ENCODE measurements at regions not wholly inside any gene's neighbourhood (a gene's known extent, or its start where the extent isn't known, plus 50 kb on each side); places are given as distances from the start of the nearest gene placed in this dataset.

DNA sequence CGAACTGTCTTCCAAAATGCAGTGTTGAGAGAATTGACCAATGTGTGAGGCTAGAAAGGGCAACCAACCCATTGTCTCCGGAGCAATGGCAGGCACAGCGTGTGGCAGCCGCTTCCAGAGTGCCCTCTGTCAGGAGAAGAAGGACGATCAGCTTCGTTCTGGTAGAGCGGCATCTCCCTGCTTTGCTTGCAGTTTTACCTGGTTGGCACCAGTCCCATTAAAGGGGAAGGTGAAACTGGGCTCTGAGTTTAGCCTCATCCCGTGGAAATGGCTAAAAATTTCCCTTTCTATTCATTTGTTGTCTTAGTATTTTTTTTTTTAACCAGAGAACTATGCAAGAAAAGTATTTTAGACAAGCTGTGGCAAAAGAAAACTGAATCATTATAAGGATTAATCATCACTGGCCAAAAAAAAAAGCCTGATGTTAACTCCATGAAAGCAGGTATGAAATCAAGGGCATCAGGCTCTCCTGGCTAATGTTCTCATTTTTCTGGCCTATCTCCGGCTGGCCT is 81.5 kb upstream of the SLC7A1 start (continued):
- TF ChIP-seq, protein P1, sequence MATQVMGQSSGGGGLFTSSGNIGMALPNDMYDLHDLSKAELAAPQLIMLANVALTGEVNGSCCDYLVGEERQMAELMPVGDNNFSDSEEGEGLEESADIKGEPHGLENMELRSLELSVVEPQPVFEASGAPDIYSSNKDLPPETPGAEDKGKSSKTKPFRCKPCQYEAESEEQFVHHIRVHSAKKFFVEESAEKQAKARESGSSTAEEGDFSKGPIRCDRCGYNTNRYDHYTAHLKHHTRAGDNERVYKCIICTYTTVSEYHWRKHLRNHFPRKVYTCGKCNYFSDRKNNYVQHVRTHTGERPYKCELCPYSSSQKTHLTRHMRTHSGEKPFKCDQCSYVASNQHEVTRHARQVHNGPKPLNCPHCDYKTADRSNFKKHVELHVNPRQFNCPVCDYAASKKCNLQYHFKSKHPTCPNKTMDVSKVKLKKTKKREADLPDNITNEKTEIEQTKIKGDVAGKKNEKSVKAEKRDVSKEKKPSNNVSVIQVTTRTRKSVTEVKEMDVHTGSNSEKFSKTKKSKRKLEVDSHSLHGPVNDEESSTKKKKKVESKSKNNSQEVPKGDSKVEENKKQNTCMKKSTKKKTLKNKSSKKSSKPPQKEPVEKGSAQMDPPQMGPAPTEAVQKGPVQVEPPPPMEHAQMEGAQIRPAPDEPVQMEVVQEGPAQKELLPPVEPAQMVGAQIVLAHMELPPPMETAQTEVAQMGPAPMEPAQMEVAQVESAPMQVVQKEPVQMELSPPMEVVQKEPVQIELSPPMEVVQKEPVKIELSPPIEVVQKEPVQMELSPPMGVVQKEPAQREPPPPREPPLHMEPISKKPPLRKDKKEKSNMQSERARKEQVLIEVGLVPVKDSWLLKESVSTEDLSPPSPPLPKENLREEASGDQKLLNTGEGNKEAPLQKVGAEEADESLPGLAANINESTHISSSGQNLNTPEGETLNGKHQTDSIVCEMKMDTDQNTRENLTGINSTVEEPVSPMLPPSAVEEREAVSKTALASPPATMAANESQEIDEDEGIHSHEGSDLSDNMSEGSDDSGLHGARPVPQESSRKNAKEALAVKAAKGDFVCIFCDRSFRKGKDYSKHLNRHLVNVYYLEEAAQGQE (IDR thresholded peaks at IDR 0.05), result no peak
- no peak for TF ChIP-seq HNF4G (IDR thresholded peaks at IDR 0.05)
- TF ChIP-seq, protein P2, sequence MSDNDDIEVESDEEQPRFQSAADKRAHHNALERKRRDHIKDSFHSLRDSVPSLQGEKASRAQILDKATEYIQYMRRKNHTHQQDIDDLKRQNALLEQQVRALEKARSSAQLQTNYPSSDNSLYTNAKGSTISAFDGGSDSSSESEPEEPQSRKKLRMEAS (IDR thresholded peaks at IDR 0.05), result no peak

DNA sequence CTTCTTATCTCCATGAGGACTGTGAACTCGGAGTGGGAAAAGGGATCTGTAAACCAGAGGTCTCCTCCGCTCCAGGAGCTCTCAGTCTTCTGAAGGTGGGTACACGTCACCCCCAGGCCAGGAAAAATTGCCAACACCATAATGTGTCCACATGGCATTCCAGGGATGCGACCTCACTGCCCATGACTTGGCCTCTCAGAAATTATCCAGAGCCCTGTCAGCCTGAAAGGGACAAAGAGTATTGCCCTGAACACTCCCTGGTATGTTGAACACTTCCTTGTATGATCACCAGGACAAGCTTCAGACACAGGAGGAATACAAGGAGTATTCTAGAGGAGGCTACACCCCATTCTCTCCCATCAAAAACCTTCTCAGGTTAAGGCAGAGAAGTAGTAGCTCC is 81.0 kb upstream of the SLC7A1 start:
- H3K4me3 ChIP-seq (ENCODE audit: low read depth in 1 of 3, low read length in 3 of 3), result no peak overlapping the region
- WGBS, result 84% methylated on average over 4 of the region's 4 CpGs
- H3K9ac ChIP-seq (ENCODE audit: low read depth in 1 of 2, low read length in 2 of 2), result no peak overlapping the region
- no peaks in the 10 kb centered on the region for H3K36me3 ChIP-seq (ENCODE audit: control insufficient read depth in 4 of 4, insufficient read depth in 3 of 4, low read depth in 1 of 4, low read length in 3 of 4)
- H3K27ac ChIP-seq (ENCODE audit: low read depth in 1 of 2, low read length in 2 of 2), result no peak overlapping the region
- TF ChIP-seq NR2F2 (IDR thresholded peaks at IDR 0.05), result no peak
- TF ChIP-seq, protein P3, sequence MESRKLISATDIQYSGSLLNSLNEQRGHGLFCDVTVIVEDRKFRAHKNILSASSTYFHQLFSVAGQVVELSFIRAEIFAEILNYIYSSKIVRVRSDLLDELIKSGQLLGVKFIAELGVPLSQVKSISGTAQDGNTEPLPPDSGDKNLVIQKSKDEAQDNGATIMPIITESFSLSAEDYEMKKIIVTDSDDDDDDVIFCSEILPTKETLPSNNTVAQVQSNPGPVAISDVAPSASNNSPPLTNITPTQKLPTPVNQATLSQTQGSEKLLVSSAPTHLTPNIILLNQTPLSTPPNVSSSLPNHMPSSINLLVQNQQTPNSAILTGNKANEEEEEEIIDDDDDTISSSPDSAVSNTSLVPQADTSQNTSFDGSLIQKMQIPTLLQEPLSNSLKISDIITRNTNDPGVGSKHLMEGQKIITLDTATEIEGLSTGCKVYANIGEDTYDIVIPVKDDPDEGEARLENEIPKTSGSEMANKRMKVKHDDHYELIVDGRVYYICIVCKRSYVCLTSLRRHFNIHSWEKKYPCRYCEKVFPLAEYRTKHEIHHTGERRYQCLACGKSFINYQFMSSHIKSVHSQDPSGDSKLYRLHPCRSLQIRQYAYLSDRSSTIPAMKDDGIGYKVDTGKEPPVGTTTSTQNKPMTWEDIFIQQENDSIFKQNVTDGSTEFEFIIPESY (IDR thresholded peaks at IDR 0.05), result no peak
- TF ChIP-seq, protein P2 (IDR thresholded peaks at IDR 0.05), result no peak
- no peak for TF ChIP-seq HNF4A (conservative IDR thresholded peaks at IDR 0.05)
- no peak for DNase-seq (ENCODE audit: low spot score)
- H3K27me3 ChIP-seq (ENCODE audit: control insufficient read depth in 4 of 4, insufficient read depth in 4 of 4, low read length in 3 of 4), result no peaks in the 10 kb centered on the region
- no peaks in the 10 kb centered on the region for H3K4me1 ChIP-seq (ENCODE audit: control insufficient read depth in 4 of 4, insufficient read depth in 4 of 4, low read length in 3 of 4)
- no peaks in the 10 kb centered on the region for H3K9me3 ChIP-seq (ENCODE audit: control insufficient read depth in 4 of 4, low read length in 3 of 4)

DNA sequence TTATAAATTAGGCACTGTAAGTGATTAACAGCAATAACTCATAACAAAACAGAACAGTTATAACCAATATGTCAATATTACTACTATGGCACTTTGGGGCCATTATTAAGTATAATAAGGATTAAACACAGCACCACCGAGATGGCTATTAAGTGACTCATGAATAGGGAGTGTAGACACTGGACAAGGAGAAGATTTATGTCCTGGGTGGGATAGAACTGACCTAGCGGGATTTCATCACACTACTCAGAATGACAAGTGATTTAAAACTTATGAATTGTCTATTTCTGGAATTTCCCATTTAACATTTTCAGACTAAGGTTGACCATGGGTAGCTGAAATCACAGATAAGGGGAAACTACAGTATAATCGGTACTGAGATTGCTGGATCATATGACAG is 79.0 kb upstream of the SLC7A1 start:
- Histone ChIP-seq H3K9me3 (ENCODE audit: control insufficient read depth in 4 of 4, low read length in 3 of 4) (no peaks in the 10 kb centered on the region), H3K27ac (ENCODE audit: low read depth in 1 of 2, low read length in 2 of 2) (no peak overlapping the region), H3K4me3 (ENCODE audit: low read depth in 1 of 3, low read length in 3 of 3) (no peak overlapping the region), H3K4me1 (ENCODE audit: control insufficient read depth in 4 of 4, insufficient read depth in 4 of 4, low read length in 3 of 4) (no peaks in the 10 kb centered on the region), H3K36me3 (ENCODE audit: control insufficient read depth in 4 of 4, insufficient read depth in 3 of 4, low read depth in 1 of 4, low read length in 3 of 4) (no peaks in the 10 kb centered on the region), H3K27me3 (ENCODE audit: control insufficient read depth in 4 of 4, insufficient read depth in 4 of 4, low read length in 3 of 4) (no peaks in the 10 kb centered on the region), H3K9ac (ENCODE audit: low read depth in 1 of 2, low read length in 2 of 2) (no peak overlapping the region)
- WGBS, result 79% methylated on average over 3 of the region's 3 CpGs
- TF ChIP-seq, protein P3 (IDR thresholded peaks at IDR 0.05), result no peak
- TF ChIP-seq, protein P4, sequence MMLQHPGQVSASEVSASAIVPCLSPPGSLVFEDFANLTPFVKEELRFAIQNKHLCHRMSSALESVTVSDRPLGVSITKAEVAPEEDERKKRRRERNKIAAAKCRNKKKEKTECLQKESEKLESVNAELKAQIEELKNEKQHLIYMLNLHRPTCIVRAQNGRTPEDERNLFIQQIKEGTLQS (IDR thresholded peaks at IDR 0.05), result no peak
- TF ChIP-seq, protein P1 (IDR thresholded peaks at IDR 0.05), result no peak
- TF ChIP-seq YY1 (IDR thresholded peaks at IDR 0.05), result no peak
- no peak for TF ChIP-seq GABPA (IDR thresholded peaks at IDR 0.05 in 1 of 2, conservative IDR thresholded peaks at IDR 0.05 in 1 of 2)
- TF ChIP-seq TAF1 (conservative IDR thresholded peaks at IDR 0.05), result no peak
- TF ChIP-seq, protein P2 (IDR thresholded peaks at IDR 0.05), result no peak
- TF ChIP-seq, protein P5, sequence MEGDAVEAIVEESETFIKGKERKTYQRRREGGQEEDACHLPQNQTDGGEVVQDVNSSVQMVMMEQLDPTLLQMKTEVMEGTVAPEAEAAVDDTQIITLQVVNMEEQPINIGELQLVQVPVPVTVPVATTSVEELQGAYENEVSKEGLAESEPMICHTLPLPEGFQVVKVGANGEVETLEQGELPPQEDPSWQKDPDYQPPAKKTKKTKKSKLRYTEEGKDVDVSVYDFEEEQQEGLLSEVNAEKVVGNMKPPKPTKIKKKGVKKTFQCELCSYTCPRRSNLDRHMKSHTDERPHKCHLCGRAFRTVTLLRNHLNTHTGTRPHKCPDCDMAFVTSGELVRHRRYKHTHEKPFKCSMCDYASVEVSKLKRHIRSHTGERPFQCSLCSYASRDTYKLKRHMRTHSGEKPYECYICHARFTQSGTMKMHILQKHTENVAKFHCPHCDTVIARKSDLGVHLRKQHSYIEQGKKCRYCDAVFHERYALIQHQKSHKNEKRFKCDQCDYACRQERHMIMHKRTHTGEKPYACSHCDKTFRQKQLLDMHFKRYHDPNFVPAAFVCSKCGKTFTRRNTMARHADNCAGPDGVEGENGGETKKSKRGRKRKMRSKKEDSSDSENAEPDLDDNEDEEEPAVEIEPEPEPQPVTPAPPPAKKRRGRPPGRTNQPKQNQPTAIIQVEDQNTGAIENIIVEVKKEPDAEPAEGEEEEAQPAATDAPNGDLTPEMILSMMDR (IDR thresholded peaks at IDR 0.05; ENCODE audit: low read depth, low read length, missing input control), result no peak
- DNase-seq (ENCODE audit: low spot score), result no peak

Data from liver (tissue), 8 donors.